GM21529 (cell line): ENCODE measurements at regions not wholly inside any gene's neighbourhood (a gene's known extent, or its start where the extent isn't known, plus 50 kb on each side); places are given as distances from the start of the nearest gene placed in this dataset.

ENCODE experiments used
- ATAC-seq: cut with Tn5 transposase; IDR thresholded peaks from one replicate; pipeline ENCODE4 v1.9.1; 2021; ENCODE audit not compliant: unreplicated experiment

- ATAC-seq, result no peak
Observed at GRCh38 chr6:156028335-156029131, 572.9 kb upstream of the NOX3 start.

DNA sequence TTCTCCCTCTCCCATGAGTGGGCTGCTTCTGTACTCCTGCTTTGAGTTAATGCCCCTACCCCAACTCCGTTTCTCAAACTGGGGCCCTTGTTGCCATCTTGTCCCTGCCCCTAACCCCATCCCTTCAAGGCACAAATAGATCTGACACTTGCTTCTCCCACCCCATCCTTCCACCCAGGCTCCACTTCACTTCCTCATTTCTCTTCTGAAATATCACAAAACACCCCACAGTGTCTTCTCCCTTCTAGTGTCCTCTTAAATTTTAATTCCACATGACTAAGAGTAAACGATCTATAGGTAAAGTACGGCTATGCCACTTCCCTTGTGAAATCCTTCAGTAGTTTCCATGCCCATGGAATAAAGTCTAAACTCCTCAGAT lies 571.6 kb upstream of the NOX3 start:
- ATAC-seq, result no peak

DNA sequence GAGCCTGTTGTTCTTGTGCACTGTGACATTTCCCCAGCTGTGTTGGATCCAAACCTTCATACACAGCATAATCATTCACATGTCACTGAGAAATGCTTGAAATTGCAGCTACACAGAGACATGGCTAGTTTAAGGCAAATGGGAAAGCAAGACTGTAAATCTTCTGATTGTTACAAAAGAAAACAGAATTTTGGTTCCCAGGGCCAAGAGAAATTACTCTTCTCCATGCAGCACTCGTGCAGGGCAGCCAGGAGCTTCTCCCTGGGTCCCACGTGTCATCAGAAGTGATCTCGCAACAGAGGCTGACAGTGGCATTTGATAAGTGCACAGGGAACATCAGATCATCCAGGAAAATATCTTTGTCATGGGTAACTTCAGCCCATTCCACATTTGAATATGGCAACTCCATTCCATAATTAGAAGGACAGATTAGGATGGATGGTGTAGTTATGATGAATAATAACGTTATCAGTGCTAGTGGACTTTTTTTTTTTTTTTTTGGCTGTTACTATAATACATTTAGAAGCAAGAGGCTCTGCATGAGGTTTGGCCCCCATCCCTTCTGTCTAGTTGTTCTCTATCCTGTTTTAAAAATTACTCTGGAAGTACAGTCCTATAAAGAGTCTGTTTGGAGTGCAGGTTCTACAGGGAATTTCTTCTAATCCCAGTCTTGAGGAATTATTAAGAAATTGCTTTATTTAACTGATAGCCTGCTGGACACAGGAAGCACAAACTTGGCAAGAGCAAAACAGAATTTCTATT lies 571.0 kb upstream of the NOX3 start:
- ATAC-seq, result no peak

DNA sequence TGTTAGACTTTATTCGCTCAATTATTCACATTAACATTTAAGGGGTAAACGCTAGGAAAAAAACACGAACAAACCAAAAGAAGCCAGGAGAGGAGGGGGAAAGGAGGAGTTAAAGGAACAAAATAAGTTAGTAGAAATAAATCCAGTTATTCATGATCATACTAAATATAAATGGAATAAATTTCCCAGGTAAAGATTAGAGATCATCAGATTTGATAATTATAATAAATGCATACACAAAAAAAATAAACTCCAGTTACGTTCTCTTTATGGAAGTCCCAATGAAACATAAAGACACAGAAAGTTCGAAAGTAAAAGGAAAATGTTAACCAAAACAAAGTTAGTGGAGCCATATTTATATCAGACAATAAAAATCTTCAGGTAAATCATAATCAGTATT lies 568.7 kb upstream of the NOX3 start:
- no peak for ATAC-seq

GRCh38 chr6:156021746-156022396 lies 566.2 kb upstream of the NOX3 start:
- no peak for ATAC-seq

- ATAC-seq, result no peak
Observed at GRCh38 chr6:156017838-156018237, 562.2 kb upstream of the NOX3 start.

DNA sequence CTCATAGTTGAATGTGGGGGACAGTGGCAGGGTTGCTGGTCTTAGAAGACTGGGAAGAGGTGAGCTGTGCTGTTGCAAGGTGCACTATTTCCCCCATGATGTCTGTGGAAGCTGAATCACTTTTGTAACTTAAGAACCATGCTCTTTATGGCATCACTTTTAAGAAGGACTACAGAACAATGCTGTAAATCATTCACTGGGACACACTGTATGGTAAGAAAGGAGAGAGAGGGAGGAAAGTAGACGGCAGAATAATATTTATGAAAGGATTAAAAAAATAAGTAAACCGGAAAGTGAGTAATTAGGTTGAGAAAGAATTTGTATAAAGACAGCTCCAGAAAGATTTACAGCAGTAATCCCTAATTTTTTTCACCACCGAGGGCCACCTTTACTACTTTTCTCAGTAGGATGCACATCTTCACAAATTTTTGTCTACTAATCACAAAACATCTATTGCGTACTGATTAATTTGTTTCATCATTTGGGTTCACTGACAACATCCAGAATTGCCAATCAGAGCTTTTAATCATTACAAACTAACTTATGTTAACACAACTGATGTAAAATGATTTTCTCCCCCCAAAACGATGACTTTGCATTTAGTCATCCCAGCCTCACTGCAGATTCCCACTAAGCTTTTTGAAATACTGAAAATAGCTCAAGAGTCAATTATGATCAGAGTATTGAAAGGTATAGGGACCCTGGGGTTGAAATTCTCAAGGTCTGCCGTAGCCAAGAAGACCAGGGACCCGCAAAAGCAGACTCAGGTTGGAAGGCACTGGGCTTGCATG lies 560.7 kb upstream of the NOX3 start:
- ATAC-seq, result no peak

GRCh38 chr6:156013155-156013554 lies 557.5 kb upstream of the NOX3 start:
- ATAC-seq, result no peak

DNA sequence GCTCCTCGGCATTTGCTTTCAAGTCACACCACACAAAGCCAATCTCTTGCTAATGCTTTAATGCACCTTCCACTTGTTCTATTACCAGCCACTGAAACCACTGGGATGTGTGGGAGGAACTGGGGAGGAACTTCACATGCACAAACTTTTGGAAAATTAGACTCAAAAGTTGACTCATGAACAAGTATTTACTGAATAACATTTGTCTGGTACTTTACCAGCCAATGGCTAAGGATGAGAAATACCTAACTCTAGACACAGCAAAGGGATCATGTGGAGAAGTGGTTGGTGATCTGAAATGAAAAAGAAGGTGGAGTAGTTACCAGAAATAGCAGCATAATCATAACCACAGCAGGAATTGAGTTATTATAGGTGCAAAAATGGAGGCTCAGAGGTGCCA lies 554.0 kb upstream of the NOX3 start:
- ATAC-seq, result no peak

GRCh38 chr6:156004796-156005195 lies 549.2 kb upstream of the NOX3 start:
- ATAC-seq, result no peak

- ATAC-seq, result no peak
Observed at GRCh38 chr6:155996151-155996550, 540.5 kb upstream of the NOX3 start.

GRCh38 chr6:155995281-155995680 lies 539.6 kb upstream of the NOX3 start:
- no peak for ATAC-seq

DNA sequence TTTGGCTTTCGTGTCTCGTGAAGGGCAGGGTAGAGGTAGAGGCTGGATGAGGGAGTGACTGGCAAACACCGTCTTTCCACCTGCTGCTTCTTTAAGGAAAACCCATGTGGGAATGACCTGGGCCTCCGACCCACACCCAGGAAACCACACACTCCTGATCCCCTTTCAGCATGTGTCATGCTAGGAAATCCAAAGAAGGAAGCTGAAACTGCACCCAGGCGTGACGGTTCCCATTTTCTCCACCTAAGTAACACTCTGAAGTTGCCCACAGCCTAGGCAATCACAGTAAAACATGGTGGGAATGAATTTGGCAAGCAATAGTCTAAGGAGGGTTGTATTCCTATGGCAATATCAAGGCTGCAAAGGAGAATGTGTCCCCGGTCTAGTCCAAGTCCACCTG lies 538.4 kb upstream of the NOX3 start:
- ATAC-seq, result no peak

DNA sequence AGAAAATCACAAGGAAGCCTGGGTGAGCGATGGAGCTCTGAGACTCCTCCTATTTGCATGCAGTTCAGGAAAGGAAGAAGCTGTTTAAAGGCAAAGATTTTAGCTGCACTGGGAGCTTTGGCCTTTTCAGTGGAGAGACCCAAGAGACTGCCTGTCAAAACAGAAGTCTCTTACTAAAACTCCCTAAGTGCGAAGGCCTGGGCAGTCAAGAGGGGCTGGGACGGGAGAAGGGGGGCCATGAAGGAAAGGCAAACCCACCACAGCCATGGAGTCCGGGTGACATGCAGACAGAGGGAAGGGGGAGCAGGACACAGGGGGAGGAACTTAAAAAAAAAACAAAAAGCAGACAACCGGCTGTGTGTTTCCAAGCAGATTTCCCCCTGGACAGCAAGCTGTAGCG lies 537.6 kb upstream of the NOX3 start:
- no peak for ATAC-seq

- ATAC-seq, result no peak
Observed at GRCh38 chr6:155985660-155986138, 530.1 kb upstream of the NOX3 start.

DNA sequence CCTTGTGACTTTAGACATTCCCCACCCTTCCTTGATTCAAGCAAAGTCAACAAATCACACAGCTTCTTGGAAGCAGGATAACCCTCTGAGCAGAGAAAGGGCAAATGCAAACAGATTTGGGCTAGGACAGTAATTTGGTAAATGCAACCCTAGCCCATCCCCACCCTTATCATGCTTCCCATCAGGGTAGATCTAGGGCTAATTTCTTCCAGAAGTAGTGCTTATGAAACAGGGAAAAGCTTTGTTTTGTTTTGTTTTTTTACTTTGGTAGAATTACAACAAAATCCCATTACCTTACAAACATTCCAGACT lies 525.1 kb upstream of the NOX3 start:
- ATAC-seq, result no peak

DNA sequence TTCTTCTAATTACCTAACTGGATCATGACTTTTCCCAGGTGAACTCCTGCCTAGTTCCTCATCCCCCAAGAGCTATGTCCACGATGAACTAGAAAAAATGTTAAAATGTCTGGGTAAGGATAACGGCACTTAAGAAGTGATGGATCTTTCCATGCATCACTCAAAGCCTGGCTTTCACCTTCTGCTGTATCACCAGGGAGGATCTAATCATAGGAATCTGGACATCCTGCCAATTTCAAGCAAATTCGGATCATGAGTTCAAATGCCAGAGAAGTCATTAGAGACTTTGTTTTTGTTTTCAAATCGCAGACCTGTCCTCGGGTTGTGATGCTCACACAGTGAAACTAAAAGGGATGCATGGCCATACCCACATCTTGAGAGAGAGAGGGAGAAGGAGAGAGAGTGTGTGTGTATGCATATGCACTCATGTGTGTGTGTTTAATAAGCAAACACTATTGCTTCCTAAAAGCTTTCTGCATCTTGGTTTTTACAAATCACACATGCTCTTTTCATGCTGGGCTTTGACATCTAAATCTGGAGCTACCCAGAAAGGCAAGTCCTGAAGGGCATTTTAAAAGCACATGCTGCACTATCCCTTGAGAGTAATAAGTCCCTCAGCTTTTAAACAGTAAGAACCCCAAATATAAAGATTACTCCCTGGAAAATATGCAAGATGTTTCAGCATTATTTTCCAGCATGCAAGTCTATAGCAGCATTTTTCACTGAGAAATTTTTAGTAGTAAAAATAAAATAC lies 524.6 kb upstream of the NOX3 start:
- ATAC-seq, result no peak

GRCh38 chr6:155975506-155975905 lies 519.9 kb upstream of the NOX3 start:
- ATAC-seq, result no peak

- ATAC-seq, result no peak
Observed at GRCh38 chr6:155974811-155975323, 519.2 kb upstream of the NOX3 start.

DNA sequence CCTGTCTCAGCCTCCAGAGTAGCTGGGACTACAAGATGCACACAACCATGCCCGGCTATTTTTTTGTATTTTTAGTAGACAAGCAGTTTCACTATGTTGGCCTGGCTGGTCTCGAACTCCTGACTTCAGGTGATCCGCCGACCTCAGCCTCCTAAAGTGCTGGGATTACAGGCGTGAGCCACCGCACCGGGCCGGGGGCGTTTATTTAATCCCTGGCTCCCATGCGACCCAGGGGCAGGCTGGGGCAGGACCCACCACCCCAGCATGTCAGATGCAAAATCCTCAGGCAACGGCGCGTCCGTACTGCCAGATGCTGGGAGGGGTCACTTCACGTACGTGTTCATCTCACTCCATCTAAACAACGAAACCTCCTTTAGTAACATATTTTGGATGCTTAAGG lies 518.7 kb upstream of the NOX3 start:
- ATAC-seq, result no peak
